ENCODE measurements at regions not wholly inside any gene's neighbourhood (a gene's known extent, or its start where the extent isn't known, plus 50 kb on each side); places are given as distances from the start of the nearest gene placed in this dataset.
"Not testable (repeated sequence)": the region's sequence is repeated elsewhere in the genome, so short reads cannot be mapped to it uniquely, and the experiment has no call there.

DNA sequence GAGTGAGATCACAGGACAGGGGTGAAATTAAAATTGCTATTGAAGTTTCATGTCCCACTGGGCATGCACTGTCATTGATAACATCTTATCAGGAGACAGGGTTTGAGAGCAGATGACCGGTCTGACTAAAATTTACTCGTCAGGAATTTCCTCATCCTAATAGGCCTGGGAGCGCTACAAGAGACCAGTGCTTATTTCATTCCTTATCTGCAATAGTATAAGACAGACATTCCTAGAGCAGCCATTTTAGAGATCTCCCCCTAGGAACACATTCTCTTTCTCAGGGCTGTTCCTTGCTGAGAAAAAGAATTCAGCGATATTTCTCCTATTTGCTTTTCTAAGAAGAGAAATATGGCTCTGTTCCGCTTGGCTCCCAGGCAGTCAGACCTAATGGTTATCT lies 181.4 kb upstream of the ETV3 start:
- DNase-seq = no peak

DNA sequence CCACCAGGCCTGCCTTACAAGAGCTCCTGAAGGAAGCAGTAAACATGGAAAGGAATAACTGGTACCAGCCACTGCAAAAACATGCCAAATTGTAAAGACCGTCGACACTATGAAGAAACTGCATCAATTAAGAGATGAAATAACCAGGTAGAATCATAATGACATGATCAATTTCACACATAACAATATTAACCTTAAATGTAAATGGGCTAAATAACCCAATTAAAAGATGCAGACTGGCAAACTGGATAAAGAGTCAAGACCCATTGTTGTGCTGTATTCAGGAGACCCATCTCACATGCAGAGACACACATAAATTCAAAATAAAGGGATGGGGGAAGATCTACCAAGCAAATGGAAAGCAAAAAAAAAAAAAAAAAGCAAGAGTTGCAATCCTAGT lies 179.0 kb upstream of the ETV3 start:
- not testable (repeated sequence) for DNase-seq

DNA sequence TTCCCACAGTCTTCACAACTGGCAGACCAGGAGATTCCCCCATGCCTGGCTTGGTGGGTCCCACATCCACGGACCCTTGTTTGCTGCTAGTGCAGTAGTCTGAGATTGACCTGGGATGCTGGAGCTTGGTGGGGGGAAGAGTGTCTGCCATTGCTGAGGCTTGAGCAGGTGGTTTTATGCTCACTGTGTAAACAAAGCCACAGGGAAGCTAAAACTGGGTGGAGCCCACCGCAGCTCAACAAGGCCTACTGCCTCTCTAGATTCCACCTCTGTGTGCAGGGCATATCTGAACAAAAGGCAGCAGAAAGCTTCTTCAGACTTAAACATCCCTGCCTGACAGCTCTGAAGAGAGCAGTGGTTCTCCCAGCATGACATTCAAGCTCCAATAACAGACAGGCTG lies 177.3 kb upstream of the ETV3 start:
- no peak for DNase-seq

DNA sequence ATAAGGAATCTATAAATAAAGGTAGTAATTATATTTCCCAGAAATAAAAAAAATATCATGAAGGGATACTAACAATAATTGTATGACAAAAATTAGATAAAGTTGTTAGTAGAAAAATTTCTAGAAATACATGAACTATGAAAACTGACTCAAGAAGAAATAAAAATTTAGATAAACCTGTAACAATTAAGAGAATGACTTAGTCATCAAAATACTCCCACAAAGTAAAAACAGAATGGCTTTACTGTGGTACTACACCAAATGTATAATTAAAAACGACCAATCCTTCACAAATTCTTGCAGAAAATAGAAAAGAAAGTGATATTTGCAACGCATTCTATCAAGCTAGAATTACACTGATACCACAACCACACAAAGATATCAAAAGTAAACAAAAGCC lies 176.2 kb upstream of the ETV3 start:
- DNase-seq = no peak

DNA sequence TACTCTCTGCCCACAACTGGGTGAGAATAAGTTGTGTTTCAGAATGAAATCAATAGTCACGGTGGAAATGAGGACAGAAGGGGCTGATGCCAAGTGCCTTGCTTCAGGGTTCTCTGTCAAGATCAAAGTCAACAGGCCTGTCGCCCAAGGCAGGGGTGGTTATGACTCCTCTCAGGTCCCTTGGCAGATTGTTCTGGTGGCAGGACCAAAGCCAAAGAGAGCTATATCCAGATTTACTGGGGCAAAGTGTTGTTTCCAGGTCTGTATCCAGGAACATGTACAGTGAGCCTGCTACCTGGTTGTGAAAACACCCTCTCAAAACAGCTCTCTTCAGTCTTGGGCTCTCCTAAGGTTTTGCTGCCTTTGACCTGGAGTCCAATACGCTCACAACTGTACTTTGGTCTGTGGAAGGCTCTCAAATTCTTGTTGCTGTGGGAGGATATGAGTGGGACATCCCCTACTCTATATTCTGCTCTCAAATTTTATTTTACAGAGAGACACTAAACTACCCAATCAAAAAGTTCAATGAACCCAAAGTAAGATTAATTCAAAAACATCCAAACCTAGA lies 175.1 kb upstream of the ETV3 start:
- DNase-seq = no peak

DNA sequence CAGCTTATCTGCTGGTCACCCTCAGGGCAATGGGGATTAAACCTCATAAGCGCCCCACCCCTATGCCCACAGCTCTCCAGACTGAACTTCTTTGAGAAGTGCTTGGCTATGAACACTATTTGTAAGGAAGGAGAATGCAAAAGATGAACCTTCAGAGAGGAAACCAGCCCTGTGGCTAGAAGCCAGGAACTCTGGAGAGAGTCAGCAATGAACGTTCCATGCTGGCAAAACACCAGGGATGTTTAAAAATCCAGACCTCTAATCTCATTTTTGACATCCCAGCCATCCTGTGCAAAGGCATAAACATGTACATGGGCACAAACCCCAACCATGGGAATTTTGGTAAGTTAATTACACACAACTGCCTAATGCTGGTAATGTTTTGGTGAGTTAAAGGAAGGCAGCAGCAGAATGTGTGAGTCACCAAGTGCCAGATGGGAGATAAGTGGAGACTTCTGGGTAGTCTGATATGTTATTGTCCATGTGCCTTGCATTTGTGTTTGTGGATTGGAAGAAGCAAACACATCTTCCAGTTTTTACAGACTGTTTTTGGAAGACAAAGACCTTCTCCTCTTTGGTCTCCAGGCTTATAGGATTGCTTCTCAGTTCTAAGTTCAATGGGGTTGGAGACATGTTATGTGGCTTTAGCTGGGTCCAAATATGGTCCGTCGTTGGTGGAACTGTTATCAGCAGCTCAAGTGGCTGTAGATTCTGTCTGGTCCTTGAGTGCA lies 174.1 kb upstream of the ETV3 start:
- DNase-seq = peak; percentile 24

DNA sequence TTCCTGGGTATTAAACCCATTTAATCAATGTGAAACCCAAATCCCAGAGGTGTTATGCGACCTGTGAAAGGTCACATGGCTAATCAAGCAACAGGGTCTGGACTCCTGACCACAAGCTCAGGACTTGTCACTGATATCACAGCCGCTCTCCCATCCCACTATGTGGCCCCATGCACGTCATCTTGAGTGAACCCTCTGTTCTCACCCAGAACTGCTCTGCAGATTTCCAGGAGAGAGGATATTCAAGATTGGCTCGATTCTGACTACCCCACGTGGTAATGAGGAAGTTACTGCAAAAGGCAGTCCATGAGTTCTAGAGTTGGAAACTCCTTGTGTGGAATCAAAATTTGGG lies 173.5 kb upstream of the ETV3 start:
- DNase-seq = no peak

DNA sequence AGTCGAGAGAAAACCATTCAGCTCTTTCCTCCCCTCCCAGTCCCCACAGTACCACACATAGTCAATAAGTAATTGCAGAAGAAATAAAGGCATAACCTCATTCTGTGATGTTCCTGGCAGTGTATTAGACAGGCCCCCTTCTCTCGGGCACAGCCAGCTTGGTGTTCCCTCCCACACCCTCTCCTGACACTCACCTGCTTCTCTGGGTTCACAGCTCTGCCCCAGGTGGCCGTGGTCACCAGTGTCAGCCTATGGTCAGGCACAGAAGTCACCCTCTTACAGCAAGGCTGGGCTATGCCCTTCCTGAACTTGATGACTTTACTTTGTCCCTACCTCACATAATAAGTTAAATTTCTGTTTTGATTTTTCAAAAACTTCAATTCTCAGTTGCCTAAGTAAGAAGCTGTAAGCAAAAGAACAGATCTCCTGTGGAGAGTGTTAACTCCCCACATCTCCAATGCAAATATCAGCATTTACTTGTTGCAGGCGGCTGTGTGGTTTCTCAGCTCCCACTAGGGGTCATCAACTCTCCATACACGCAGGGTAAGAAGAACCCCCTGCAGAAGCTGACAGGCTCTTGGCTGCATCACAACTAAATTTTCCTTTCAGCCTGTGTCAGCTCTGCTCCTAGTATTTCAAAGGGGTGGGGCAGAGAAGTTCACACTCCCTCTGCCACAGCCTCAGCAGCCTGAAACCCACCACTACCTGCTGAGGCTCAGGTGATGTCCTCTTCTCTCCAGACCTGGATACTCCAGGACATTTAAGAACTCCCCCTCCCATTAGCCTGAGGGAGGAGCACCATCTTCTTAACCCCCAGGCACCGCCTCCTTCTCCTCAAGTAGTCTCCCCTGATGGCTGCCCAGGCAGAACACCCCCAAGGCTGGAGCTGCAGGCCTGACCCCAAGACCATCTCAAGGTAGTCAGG lies 172.9 kb upstream of the ETV3 start:
- peak; percentile 41 for DNase-seq

DNA sequence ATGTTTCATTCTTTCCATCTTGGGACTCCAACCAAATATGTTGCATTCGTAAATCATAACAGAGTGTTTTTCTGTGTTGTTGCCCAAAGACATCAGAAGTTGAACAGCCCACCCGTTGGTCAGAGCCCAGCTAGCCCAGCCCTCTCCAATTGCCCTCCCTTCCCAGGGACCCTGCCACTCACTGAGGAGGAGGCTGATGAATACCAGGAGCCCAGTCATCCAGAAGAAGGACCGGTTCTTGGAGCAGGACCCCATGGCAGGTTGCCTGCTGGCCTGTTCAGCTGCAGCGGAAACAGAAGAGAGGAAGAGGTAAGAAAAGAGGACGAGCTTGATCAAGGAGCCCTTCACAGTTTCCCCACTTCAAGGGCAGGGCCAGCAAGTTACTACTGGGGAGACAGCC lies 172.2 kb upstream of the ETV3 start:
- peak; percentile 65 for DNase-seq

DNA sequence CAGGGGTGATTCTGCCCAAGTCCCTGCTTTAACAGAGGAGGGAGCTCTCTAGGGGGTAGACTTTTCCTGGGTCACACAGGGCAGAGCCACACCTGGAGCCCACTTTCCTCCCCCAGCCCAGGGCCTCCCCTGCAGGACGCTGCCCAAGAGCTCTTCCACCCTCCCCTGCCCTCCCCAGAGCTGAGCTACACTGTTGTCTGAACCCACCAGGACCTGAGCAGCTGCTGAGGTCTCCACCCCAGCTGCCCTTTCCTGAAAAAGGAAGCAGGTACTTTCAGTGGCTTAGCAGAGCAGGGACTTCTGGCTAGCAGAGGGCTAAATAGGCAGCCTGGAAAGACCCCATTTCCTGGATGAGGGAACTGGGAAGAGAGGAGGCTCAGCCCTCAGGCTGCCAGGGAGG lies 169.3 kb upstream of the ETV3 start:
- no peak for DNase-seq

DNA sequence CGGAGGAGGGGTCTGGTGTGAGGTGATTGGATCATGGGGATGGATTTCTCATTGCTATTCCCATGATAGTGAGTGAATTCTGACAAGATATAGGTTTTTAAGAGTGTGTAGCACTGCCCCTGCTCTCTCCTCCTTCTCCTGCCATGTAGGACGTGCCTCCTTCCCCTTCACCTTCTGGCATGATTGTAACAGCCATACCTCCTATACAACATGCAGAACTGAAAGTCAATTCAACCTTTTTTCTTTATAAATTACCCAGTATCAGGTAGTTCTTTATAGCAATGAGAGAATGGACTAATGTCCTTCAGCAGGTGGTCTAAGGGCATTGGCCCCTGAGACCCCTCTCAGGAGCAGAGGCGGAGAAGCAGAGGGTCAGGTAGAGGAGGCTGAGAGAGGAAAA lies 168.7 kb upstream of the ETV3 start:
- no peak for DNase-seq

DNA sequence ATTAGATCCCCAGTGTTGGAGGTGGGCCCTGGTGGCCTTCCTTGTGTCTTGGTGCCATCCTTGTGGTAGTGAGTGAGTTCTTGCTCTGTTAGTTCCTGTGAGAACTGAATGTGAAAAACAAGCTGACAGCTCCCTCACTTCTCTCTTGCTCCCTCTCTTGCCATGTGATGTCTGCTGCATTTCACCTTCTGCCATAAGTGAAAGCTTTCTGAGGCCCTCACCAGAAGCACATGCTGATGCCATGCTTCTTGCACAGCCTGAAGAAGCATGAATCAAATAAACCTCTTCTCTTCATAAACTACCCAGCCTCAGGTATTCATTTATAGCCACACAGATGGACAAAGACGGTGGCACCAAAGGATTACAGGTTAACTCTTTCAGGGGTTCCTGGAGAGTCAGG lies 166.1 kb upstream of the ETV3 start:
- no peak for DNase-seq

DNA sequence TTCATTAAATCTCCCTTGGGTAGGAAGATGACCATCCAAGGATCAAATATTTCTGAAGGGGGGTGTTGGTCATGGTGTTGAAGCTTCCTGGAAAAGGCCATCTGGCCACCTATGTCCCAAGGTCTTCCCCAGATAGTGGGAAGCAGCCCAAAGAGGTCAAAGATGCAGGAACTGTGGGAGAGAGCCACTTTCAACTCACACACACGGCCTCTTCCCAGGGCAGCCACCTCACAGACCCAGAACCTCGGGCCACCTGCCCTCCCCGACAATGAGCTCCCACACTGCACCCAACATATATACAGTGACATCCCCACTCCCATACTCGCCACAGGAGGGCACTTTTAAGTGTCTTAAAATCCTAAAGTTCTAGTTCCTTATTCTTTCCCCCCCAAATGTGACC lies 164.5 kb upstream of the ETV3 start:
- no peak for DNase-seq

DNA sequence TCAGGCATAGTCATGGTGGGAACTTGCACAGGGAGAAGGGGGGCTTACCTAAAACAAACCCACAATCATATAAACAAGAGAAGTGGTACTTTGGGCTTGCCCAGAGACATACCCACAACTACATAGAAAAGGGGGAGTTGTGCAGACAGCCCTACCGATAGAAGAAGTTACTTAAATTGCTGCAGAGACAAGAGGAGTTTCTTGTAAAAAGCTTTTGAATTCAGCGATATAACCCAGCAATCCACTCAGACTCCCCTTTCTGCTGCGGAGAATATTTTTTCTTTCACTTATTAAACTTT lies 164.0 kb upstream of the ETV3 start:
- DNase-seq = no peak

DNA sequence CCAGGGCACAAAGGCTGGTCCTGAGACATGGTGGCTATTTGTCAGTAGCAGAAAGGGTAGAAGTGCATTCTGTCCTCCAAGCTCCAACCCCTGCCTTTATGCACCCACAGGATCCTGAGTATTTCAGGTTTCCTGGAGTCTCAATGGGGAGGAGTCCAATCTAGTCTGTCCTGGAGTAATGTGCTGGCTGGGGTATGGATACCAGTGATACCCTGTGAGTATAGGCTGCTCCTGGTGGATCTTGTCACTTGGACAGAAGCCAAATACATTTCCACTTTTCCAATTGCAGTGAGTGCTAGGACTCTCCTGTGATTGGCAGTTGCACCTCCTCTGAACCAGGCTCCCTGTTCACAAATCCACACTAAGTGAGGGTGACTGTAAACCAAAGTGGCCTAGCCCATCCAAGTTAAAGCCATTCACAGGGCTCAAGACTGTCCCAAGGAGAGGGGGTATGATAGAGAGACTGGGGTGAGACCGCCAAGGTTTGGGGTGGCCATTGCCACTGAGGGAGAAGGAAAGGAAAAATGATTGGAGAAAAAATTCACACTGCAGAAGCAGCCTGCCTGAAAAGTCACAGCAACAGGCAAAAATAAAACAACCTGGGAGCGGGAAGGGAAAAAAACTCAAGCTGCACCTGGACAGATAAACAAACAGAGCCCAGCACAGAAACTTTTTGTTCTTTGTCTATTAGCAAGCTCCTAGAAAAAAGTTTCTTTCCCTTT lies 163.4 kb upstream of the ETV3 start:
- DNase-seq = no peak

DNA sequence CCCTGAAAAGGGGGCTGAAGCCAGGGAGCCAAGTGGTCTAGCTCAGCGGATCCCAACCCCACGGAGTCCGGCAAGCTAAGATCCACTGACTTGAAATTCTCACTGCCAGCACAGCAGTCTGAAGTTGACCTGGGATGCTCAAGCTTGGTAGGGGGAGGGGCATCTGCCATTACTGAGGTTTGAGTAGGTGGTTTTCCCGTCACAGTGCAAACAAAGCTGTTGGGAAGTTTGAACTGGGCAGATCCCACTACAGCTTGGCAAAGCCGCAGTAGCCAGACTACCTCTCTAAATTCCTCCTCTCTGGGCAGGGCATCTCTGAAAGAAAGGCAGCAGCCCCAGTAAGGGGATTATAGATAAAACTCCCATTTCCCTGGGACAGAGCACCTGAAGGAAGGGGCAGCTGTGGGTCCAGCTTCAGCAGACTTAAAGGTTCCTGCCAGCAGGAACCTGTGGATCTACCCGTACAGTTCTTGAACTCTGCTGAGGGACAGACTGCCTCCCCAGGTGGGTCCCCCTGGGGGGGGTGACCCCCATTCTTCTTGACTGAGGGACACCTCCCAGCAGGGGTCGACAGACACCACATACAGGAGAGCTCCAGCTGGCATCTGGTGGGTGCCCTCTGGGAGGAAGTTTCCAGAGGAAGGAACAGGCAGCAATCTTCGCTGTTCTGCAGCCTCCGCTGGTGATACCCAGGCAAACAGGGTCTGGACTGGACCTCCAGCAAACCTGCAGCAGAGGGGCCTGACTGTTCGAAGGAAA lies 156.4 kb upstream of the ETV3 start:
- DNase-seq = not testable (repeated sequence)

DNA sequence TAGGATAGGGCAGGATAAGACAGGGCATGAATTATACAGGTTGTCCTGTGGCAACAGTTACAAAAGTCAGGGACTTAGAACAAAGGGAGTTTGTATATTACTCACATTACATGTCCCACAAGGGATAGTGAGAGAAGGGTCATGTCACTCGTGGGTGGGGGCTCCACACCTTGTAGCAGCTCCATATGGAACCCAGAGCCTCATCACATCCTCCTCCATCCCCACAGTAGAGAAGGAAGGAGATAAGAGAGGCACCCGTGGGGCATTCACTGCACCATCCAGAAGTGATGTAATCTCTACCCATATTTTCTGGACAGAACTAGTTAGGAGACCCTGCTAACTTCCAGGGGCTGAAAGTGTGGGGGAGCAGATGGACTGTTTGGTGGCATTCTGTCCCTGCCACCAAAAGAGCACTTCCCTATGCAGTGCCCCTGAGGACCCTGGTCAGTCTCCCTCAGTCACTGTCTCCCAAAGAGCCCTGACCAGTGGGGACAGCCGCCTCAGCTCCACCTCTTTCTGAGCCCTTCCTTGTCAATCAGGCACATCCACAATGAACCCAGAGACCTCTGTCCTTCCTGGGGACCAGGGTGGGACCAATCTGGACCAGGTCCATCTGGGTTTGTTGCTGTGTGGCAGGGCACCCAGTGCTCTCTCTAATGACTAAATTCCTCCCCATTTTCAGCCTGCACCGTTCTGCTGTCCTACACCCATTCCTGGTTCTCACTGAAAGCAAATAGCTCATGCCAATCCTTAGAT lies 154.8 kb upstream of the ETV3 start:
- no peak for DNase-seq

DNA sequence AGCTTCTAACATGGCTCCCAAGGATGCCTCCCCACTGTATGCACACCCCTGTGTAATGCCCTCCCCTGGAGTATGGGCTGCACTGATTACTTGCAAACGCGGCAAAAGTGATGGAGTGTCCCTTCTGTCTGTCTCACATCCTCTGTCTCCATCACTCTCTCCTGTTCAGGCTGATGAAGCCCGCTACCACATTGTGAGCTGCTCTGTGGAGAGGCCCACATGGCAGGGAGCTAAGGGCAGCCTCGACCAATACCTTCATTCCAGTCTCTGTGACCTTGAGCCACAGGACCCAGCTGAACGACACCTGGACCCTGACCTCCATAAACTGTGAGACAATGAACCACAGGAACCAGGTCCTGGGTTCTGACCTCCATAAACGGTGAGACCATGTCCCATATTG lies 154.1 kb upstream of the ETV3 start:
- DNase-seq = no peak

DNA sequence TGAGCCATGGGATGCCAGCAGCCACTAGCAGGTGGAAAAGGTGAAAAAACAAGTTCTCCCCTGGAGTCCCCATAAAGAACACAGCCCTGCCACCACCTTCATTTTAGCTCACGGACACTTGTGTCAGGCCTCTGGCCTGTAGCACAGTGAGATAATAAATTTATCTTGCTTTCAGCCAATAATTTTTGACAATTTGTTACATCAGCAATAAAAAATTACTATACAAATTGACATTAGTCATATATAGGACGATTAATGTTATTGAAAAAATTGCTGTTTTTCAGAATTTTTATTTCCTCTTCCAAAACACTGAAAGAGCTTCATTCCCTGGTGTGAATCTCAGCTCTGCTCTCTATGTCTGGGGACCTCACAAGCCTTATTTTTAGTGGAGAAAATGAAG lies 152.9 kb upstream of the ETV3 start:
- DNase-seq = no peak

DNA sequence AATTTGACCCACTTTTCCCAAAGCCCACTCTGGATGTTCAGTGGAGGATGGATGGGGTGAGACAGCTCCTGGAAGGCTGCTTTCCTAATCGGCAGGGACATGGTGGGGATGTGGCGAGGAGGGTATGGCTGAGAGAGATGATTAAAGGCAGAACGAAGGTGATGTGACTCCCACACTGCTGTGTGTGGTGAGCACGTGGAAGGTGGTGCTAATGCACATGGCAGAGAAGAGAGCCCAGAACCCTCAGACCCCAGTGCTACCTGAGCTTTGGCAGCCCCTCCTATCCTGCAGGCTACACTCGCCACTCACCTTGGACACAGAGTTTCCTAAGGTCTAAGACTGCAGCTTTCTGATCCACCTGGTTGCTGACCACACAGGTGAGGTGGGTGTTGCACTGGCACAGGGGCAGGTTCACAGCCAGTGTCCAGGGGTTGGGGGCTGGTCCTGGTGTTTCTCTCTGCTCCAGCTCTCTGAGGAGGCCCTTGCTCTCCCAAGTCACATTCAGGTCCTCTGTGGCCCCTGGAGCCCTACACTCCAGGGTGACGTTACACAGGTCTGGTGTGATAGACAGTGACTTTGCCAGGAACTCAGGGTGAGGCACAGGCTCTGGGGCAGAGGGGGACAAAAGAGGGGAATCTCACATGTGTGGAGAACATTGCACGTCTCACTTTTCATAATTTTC lies 151.4 kb upstream of the ETV3 start:
- DNase-seq = no peak

DNA sequence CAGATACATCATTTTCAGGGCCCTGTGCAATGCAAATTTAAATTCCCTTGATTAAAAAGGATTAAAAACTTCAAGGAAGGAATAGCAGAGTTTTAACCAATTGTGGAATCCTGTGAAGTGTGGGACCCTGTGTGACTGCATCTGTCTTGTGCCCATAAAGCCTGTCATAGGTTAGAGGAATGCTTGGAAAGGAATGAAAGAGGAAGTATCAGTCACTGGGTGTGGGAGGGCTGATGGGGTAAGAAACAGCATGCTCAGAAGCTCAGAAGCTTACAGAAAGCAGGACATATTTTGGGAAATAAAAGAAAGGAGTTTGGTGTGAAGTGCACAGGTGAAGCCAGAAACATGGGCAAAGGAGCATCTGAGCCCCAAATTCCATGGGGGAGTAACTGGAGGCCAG lies 150.8 kb upstream of the ETV3 start:
- no peak for DNase-seq

Data from tongue (tissue), 1 donor.